B cell (primary cell): ENCODE measurements at regions not wholly inside any gene's neighbourhood (a gene's known extent, or its start where the extent isn't known, plus 50 kb on each side); places are given as distances from the start of the nearest gene placed in this dataset.

Experiments used
- ATAC-seq: fragments of 200-7000 bp; cut with Tn5 transposase; one replicate; pipeline ENCODE4 v1.10.0; 2021; ENCODE audit warnings: low read depth, mild to moderate bottlenecking, moderate number of reproducible peaks, moderate library complexity
- CTCF ChIA-PET: fragments of 350-600 bp; sonication (Branson Sonifier 250); formaldehyde crosslinking; loops from one replicate; lab custom pipeline; 2021; ENCODE audit warnings: antibody characterized with exemption, inconsistent platforms; lab: Charles Lee
- POLR2A ChIA-PET: fragments of 350-600 bp; sonication (Branson Sonifier 250); formaldehyde crosslinking; loops from one replicate; lab custom pipeline; 2021; ENCODE audit warnings: antibody characterized with exemption; lab: Charles Lee
- DNase-seq: peaks from one replicate; pipeline ENCODE4 v3.0.0; 2013
- H2AFZ ChIP-seq: 2 replicates; pipeline ENCODE4 v1.6.1; 2012; ENCODE audit warnings: mild to moderate bottlenecking, low read depth, low read length; ENCODE audit not compliant: insufficient read depth, poor library complexity, severe bottlenecking
- H3K27ac ChIP-seq, 2 donors: 1 replicate in 1 of 2; 2 replicates in 1 of 2; pipeline ENCODE4 v1.5.1; 2012 to 2013; ENCODE audit warnings: low read length in 2 of 2, mild to moderate bottlenecking in 2 of 2, moderate library complexity in 1 of 2
- H3K27me3 ChIP-seq, 4 experiments: fragments of 200-600 bp in 1 of 4; sonication (generic) in 1 of 4; replicated peaks in 1 of 4; 1 replicate in 2 of 4; 2 replicates in 2 of 4; pipeline versions ENCODE4 v1.6.1 to v1.7.0; 2013 to 2016; ENCODE audit warnings: low read length in 3 of 4, mild to moderate bottlenecking in 2 of 4, mixed read lengths in 1 of 4, moderate library complexity in 1 of 4; ENCODE audit not compliant: insufficient read depth in 4 of 4, control insufficient read depth in 3 of 4; ENCODE audit errors: control extremely low read depth in 1 of 4
- H3K36me3 ChIP-seq, 2 experiments: replicated peaks in 1 of 2; 1 replicate in 1 of 2; 2 replicates in 1 of 2; pipeline versions ENCODE4 v1.6.1 to v1.7.1; 2013; ENCODE audit warnings: low read length in 1 of 2; ENCODE audit not compliant: insufficient read depth in 2 of 2, control insufficient read depth in 1 of 2; ENCODE audit errors: control extremely low read depth in 1 of 2, extremely low read depth in 1 of 2
- H3K4me1 ChIP-seq, 2 donors: fragments of 200-600 bp in 1 of 2; sonication (generic) in 1 of 2; 1 replicate in 1 of 2; 2 replicates in 1 of 2; pipeline versions ENCODE4 v1.5.1 to v1.6.1; 2013 to 2017; ENCODE audit warnings: low read length in 2 of 2; ENCODE audit not compliant: control insufficient read depth in 2 of 2, insufficient read depth in 2 of 2
- H3K4me2 ChIP-seq: replicated peaks from 2 replicates; pipeline ENCODE3; 2012; ENCODE audit warnings: mild to moderate bottlenecking, low read depth, low read length; ENCODE audit not compliant: poor library complexity, severe bottlenecking
- H3K4me3 ChIP-seq, 5 experiments: fragments of 200-600 bp in 1 of 5; sonication (generic) in 1 of 5; 1 replicate in 3 of 5; 2 replicates in 2 of 5; pipeline versions ENCODE4 v1.5.1 to v1.7.0; 2011 to 2016; ENCODE audit warnings: low read length in 4 of 5, mild to moderate bottlenecking in 4 of 5, low read depth in 2 of 5, control low read depth in 1 of 5, moderate library complexity in 1 of 5; ENCODE audit not compliant: insufficient read depth in 1 of 5; ENCODE audit errors: control extremely low read depth in 1 of 5, extremely low read depth in 1 of 5
- H3K79me2 ChIP-seq: fragments of 200-600 bp; sonication (generic); one replicate; pipeline ENCODE4 v1.6.0; 2016; ENCODE audit warnings: low read length; ENCODE audit not compliant: control insufficient read depth, insufficient read depth
- H3K9ac ChIP-seq: fragments of 200-600 bp; sonication (generic); 2 replicates; pipeline ENCODE4 v1.6.1; 2017; ENCODE audit warnings: mild to moderate bottlenecking, low read length, moderate library complexity
- H3K9me3 ChIP-seq, 3 donors: one replicate each; pipeline versions ENCODE4 v1.6.1 to v1.7.1; 2013; ENCODE audit warnings: low read length in 2 of 3; ENCODE audit not compliant: control insufficient read depth in 2 of 3, insufficient read depth in 1 of 3; ENCODE audit errors: control extremely low read depth in 1 of 3
- H4K20me1 ChIP-seq: 2 replicates; pipeline ENCODE4 v1.6.0; 2012; ENCODE audit warnings: mild to moderate bottlenecking, low read length; ENCODE audit not compliant: insufficient read depth, control insufficient read depth, poor library complexity, severe bottlenecking
- H3K27ac Mint-ChIP-seq: one replicate; pipeline ENCODE4 v1.8.0; 2021; ENCODE audit warnings: mixed read lengths
- H3K27me3 Mint-ChIP-seq: one replicate; pipeline ENCODE4 v1.8.0; 2021; ENCODE audit warnings: mixed read lengths
- H3K4me1 Mint-ChIP-seq: one replicate; pipeline ENCODE4 v1.8.0; 2021; ENCODE audit warnings: mixed read lengths
- H3K4me3 Mint-ChIP-seq: one replicate; pipeline ENCODE4 v1.8.0; 2021; ENCODE audit warnings: mixed read lengths
- H3K9me3 Mint-ChIP-seq: one replicate; pipeline ENCODE4 v1.8.0; 2022; ENCODE audit warnings: mixed read lengths; ENCODE audit not compliant: insufficient read depth
- EZH2 ChIP-seq: IDR thresholded peaks from 2 replicates; pipeline ENCODE4 v1.6.1; 2012; ENCODE audit warnings: borderline replicate concordance, low read depth, mild to moderate bottlenecking, moderate library complexity, low read length; ENCODE audit not compliant: insufficient read depth, poor library complexity, severe bottlenecking
- WGBS: methylation state at CpG from one replicate; pipeline ENCODE4 v1.1.5; 2013; ENCODE audit warnings: missing lambda C conversion rate; ENCODE audit not compliant: insufficient coverage; 5-methylcytosine and 5-hydroxymethylcytosine counted together
- intact Hi-C: fragments of 100-400 bp; cut with micrococcal nuclease; formaldehyde crosslinking; loops from one replicate; pipeline ENCODE4 v1.10.0; 2022
- TF ChIP-seq, protein P1 (sequence below): fragments of 200-600 bp; IDR thresholded peaks from one replicate; pipeline ENCODE4 v1.8.0; 2022; ENCODE audit warnings: antibody characterized with exemption, mild to moderate bottlenecking

DNA sequence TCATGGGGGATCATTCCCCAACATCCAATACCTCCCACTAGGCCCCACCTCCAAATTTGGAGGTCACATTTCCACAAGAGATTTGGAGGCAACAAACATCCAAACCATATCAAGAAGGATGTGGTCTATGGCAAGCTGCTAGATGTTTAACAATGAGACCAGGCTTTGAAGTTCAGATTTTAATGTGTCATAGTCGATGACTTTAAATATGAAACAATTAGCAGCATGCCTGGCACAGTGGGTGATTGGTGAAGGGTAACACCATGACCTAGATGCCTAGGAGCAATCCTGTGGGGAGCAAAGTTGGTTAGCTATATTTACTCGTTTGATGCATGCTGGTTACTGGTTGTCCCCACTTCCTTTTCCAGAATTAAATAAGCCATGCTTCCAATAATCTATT, 356.4 kb upstream of the VWC2 start:
- peaks cover 5% of the 10 kb centered on the region for H3K9me3 Mint-ChIP-seq
- CTCF ChIA-PET, result no interaction called here
- Histone ChIP-seq H3K79me2 (no peaks in the 10 kb centered on the region), H3K27ac (no peak overlapping the region), H3K36me3 (no peaks in the 10 kb centered on the region), H3K27me3 (no peaks in the 10 kb centered on the region), H3K4me2 (no peak overlapping the region), H3K4me3 (no peak overlapping the region), H2AFZ (no peak overlapping the region), H3K9me3 (no peaks in the 10 kb centered on the region), H3K9ac (no peak overlapping the region), H3K4me1 (no peaks in the 10 kb centered on the region), H4K20me1 (no peaks in the 10 kb centered on the region)
- ATAC-seq (no peak), DNase-seq (no peak)
- intact Hi-C loops, result no loop called here
- no peaks in the 10 kb centered on the region for H3K4me1 Mint-ChIP-seq
- POLR2A ChIA-PET, result no interaction called here
- H3K4me3 Mint-ChIP-seq, result no peak overlapping the region
- H3K27me3 Mint-ChIP-seq, result no peaks in the 10 kb centered on the region
- no peak for TF ChIP-seq EZH2
- TF ChIP-seq, protein P1, sequence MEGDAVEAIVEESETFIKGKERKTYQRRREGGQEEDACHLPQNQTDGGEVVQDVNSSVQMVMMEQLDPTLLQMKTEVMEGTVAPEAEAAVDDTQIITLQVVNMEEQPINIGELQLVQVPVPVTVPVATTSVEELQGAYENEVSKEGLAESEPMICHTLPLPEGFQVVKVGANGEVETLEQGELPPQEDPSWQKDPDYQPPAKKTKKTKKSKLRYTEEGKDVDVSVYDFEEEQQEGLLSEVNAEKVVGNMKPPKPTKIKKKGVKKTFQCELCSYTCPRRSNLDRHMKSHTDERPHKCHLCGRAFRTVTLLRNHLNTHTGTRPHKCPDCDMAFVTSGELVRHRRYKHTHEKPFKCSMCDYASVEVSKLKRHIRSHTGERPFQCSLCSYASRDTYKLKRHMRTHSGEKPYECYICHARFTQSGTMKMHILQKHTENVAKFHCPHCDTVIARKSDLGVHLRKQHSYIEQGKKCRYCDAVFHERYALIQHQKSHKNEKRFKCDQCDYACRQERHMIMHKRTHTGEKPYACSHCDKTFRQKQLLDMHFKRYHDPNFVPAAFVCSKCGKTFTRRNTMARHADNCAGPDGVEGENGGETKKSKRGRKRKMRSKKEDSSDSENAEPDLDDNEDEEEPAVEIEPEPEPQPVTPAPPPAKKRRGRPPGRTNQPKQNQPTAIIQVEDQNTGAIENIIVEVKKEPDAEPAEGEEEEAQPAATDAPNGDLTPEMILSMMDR, result no peak
- H3K27ac Mint-ChIP-seq, result no peak overlapping the region
- 44% methylated on average over 1 of the region's 2 CpGs for WGBS

DNA sequence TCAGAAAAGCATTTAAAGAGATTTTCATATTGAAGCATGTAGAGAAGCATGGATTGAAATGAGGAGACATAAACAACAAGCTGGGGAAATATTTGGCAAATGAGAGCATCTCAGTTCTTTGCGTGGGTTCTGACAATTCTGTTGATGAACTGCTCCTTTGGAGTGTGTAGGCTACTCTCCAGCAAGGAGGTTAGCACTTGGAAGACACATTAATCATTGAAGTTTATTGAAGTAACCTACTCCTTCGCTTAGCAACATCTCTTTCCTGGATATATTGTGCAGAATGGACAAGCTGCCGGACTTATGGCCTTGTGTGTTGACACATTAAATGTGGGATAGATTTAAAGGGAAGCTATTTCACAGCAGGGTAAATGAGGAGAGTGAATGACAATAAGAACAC, 354.5 kb upstream of the VWC2 start:
- no peak overlapping the region for H3K4me3 ChIP-seq
- Mint-ChIP-seq H3K9me3 (peaks cover 3% of the 10 kb centered on the region), H3K4me1 (no peaks in the 10 kb centered on the region), H3K27me3 (no peaks in the 10 kb centered on the region), H3K4me3 (no peak overlapping the region), H3K27ac (no peak overlapping the region)
- no peak overlapping the region for H3K27ac ChIP-seq
- no peaks in the 10 kb centered on the region for H3K9me3 ChIP-seq
- H4K20me1 ChIP-seq, result no peaks in the 10 kb centered on the region
- ChIA-PET POLR2A (no interaction called here), CTCF (no interaction called here)
- WGBS, result no CpG with 5 or more reads among the region's 3 CpGs
- H3K79me2 ChIP-seq, result no peaks in the 10 kb centered on the region
- no peaks in the 10 kb centered on the region for H3K36me3 ChIP-seq
- TF ChIP-seq, protein P1, result no peak
- TF ChIP-seq EZH2, result no peak
- no peaks in the 10 kb centered on the region for H3K27me3 ChIP-seq
- no peak overlapping the region for H3K9ac ChIP-seq
- ATAC-seq (no peak), DNase-seq (no peak)
- intact Hi-C loops, result no loop called here
- no peak overlapping the region for H2AFZ ChIP-seq
- no peak overlapping the region for H3K4me2 ChIP-seq
- no peaks in the 10 kb centered on the region for H3K4me1 ChIP-seq
